HG03196 (cell line): ENCODE measurements at regions not wholly inside any gene's neighbourhood (a gene's known extent, or its start where the extent isn't known, plus 50 kb on each side); places are given as distances from the start of the nearest gene placed in this dataset.
"Not testable (repeated sequence)": the region's sequence is repeated elsewhere in the genome, so short reads cannot be mapped to it uniquely, and the experiment has no call there.

Source experiments
- ATAC-seq: cut with Tn5 transposase; IDR thresholded peaks from one replicate; pipeline ENCODE4 v1.9.1; 2021; ENCODE audit not compliant: unreplicated experiment

DNA sequence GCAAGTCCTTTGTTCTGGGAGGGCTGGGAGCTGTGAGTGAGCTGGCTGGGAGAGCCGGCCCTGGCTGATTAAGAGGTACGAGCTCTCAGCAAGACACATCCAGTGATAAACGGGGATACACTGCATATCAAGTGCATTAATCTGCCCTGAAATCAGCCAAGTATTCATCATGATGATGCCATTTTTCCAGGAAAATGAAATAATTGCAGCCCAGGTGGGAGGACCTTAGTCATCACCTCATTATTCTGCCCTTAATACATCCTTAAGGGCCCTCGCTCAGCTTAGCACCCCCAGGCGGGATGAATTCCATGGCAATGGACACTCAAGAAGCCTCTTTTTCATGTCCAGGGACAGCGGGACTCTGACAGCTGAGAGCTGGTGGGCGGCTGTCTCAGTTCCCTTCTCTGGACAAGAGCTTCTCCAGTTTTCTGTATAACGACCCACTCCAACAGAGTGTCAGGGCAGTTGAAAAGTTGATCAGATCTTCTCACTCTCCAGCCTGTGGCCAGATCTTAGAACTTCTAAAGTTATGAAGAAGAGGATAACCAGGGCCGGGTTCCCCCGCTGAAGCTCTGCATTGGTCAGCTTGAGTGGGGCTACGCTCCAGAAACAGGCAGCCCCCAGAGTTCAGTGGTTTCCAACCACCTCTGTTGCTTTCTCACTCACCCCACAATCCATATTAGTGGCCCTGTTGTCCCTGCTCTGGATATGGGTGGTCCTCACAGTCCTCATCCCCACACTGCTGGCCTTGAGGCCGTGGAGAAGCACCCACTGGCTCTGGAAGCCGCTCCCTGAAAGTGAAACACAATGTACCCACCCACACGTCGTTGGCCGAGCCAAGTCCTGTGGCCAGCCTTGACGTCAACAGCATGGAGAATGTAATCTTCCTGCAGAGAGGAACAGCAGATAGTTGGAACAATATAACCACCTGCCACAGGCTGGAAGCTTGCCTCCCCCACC is 306.2 kb upstream of the DIO3 start:
- ATAC-seq: no peak

DNA sequence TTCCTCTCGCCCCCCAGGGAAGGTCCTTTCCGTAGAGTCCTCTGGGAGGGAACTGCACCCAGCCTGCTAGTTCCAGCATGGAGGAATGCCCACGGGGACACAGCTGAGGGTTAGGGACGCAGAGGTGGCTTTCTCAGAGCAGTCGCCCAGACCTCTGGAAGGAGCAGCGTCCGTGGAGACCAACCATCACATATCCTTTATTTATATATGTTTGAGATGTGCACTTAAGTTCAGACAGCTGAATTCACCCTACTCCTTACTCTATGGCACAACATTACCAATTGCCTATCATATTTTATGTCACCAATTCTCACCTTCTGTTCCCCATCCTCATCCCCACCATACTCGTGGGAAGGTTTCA is 305.6 kb upstream of the DIO3 start:
- no peak for ATAC-seq

DNA sequence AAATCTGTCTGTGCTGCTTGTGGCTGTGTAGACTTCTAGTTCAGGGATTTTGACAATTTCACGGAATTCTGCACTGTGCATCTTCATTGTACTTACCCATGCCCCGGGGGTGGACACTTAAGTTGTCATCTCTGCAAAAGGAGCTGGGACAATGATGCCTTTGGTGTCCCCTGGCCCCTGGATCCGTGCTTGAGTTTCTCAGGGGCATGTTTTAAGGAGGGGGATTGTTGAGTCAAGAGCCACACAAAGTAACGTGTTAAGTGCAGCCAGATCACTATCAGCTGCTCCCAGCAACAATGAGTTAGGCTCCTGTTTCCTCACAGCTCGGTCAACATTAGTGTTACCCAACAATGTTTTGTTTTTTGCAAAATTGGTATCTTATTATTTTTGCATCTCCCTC is 305.0 kb upstream of the DIO3 start:
- no peak for ATAC-seq

DNA sequence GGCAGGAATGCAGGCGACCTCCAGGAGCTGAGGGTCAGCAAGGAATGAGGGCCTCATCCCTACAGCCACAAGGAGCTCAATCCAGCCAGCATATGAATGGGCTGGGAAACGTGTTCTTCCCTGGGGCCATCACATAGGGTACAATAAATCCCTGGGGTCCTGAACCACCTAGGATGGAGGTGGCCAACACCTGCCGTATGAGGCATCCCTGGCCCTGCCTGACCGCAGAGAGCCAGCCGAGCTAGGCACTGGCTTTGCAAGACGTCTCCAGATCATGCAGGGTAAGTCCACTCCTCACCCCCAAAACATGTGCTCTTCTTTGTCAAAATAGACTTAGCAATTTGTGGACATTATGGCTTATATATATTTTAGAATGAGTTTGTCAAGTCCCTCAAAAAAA is 303.7 kb upstream of the DIO3 start:
- ATAC-seq: no peak

DNA sequence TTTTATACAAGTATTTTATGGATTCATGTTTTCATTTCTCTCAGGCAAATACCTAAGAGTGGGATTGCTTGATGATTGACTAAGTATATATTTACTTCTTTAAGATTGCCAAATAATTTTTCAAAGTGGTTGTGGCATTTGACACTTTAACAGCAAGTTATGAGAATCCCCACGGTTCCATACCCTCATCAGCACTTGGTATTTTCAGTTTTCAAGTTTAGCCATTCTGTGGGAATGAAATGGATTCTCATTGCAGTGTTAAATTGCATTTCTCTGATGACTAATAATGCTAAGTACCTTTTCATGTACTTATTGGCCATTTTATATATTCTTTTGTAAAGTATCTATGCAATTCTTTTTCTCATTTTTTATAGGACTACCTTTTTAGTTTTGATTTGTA is 301.5 kb upstream of the DIO3 start:
- no peak for ATAC-seq

DNA sequence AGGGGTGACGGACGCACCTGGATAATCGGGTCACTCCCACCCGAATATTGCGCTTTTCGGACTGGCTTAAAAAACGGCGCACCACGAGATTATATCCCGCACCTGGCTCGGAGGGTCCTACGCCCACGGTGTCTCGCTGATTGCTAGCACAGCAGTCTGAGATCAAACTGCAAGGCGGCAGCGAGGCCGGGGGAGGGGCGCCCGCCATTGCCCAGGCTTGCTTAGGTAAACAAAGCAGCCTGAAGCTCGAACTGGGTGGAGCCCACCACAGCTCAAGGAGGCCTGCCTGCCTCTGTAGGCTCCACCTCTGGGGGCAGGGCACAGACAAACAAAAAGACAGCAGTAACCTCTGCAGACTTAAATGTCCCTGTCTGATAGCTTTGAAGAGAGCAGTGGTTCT is 294.9 kb upstream of the DIO3 start:
- not testable (repeated sequence) for ATAC-seq

DNA sequence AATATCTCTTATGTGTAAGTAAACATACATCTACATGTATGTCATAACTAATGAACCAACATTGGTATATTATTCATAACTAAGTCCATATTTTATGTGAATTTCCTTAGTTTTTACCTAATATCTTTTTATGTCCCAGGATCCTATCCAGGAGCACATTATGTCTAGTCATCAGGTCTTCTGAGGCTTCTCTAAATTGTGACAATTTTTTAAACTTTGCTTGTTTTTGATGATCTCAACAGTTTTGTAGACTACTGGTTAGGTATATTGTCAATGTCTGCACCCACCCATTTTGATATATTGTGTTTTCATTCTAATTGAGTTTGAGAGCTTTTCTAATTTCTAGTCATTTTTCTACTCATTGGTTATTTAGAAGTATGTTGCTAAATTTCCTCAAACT is 288.2 kb upstream of the DIO3 start:
- ATAC-seq: no peak

DNA sequence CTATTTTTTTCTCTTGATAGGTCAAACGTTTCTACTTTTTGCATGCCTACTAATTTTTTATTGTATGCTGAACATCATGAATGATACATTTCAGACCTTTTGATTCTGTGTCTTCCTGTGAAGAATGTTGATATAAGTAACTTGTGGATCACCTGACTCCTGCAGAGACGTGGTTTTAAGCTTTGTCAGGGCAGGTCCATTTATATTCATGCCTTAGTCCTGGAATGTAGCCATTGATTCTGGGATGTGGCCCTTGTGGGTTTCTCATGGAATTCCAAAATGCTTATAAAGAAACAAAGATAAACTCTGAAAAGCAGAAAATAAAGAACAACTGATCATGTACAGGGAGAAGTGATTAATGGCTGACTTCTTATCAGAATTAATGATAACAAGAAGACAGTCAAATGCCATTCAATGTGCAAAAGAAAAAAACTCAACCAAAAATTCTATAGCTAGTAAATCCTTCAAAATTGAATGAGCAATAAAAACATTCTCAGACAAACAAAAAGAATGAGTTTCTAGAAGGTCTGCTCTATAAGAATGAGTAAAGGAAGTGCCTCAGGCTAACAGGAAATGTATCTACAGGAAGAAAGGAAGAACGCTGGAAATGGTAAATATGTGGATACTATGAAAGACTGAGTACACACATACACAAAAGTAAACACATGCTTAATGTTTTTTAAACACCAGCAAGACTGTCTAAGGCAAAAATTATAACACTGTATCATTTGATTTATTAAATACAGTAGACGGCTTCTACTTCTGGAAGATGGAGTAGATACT is 284.8 kb upstream of the DIO3 start:
- ATAC-seq: no peak

DNA sequence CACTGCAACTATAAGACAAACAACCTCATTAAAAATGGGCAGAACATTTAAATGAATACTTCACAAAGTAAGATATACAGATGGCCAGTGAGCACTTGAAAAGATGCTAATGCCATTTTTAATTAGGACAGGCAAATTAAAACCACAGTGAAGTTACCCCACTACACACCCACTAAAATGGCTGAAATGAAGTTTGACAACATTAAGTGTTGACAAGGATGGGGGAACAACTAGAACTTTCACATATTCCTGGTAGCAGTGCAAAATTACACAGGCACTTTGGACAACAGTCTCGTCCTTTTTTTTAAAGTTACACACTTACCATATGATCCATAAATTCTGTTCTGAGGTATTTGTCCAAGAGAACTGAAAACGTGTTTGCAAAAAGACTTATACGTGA is 278.9 kb upstream of the DIO3 start:
- no peak for ATAC-seq

DNA sequence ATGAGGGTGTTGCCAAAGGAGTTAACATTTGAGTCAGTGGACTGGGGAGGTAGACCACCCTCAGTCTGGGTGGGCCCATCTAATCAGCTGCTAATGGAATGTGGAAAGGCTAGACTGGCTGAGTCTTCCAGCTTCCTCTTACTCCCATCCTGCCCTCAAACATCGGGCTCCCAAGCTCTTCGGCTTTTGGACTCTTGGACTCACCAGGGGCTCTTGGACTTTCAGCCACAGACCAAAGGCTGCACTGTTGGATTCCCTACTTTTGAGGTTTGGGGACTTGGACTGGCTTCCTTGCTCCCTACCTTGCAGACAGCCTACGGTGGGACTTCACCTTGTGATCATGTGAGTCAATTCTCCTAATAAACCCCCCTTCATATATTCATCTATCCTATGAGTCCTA is 276.6 kb upstream of the DIO3 start:
- ATAC-seq: no peak

DNA sequence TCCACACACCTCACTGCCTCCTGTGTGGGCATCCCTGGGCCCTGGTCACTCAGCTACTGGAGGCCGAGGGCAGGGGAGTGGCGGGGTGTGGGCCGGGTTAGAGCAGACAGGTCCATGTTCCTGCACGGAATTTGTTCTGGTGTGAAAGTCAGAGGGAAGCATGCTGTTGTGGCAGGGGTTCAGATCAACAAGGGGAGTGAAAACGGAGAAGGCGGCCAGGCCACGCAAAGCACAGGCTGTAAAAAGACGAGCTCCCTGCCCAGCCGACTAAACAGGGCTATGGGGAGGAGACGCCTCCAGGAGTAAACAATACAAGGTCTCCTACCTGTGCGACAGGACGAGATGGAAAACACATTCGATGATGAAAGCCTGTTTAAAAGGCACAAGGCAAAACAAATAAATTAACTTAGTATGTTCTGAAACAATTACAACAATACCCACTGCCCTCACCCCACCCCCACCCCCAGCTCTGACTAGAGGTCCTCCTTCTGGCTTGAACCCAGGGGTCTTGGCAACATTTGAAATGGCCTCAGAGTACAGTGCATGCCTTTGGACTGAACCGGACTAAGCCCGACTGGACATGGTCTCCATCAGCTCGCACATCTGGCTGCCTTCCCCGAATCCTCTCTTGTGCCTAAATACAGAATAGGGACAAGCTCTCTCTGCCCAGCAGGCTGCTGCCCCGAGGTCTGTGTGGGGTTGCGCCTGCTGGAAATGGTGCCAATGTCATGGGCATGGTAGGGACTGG is 274.9 kb upstream of the DIO3 start:
- no peak for ATAC-seq

DNA sequence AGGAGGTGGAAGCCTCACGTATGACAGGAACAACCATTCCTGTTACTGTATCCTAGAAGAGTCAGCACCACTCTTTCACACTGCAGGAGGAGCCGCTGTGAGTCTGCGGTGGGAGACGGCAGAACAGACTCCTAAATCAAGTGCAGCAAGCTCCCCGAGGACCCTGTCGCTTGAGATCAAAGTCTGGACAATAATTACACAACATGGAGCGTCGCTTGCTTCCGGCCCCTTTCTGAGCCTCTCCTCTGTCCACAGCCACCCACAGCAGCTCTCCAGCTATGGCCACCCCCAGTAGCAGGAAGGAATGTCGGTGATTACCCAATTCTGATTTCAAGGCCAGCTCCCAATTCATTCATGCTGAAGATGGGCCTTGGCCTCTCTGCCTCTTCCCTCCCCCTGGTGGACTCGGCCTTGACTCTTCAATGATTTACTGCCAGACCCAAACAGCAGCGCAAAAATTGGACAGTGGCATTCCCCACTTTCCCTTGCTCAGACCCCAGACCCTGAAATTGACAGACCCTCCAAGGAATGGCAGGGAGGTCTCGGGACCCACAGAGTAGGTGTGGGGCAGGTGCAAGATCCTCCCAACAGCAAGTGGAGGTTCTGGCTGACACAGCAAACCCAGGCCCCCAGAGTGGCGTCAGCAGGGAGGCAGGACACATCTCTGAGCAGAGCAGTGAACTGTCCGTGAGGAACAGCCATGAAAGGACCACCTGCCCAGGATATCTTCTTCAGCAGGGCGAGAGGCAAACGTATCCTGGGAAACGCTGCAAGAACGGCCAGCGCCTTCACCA is 272.7 kb upstream of the DIO3 start:
- no peak for ATAC-seq

DNA sequence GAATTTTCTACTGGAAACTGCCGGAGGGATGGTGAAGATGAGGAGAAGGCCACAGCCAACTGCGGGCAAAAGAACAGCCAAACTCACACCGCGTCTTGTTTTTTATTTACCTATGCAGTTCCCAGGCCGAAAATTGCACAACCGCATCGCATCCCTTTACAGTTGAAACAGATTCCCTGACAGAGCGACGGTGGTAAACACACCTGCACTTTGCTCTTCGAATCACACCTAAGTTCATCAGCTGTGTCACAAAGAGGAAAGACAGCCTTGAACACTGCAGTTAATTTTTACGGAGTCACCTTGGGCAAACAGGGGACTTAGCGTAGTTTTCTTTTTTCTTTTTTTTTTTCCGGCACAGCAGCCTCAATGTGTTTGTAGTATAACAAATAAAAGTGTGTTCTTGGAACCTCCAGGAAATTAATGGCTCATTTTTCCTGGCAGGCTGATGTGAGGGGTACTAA is 272.0 kb upstream of the DIO3 start:
- no peak for ATAC-seq

DNA sequence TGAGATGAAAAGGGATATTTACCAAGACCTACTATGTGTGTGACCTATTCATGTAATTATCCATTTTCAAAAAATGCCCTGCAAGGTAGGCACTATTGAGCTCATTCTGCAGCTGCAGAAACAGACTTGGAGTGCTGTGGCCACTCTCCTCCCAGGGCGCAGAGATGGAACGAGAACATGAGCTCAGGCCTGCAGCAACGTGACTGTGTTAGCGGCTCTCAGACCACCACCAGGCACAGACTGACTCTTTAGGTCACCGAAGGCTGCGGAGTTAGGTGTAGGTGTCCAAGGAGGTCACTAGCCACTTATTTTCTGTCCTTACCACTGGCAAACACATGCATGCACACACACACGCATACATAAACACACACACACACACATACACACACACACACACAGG is 271.4 kb upstream of the DIO3 start:
- ATAC-seq: no peak

DNA sequence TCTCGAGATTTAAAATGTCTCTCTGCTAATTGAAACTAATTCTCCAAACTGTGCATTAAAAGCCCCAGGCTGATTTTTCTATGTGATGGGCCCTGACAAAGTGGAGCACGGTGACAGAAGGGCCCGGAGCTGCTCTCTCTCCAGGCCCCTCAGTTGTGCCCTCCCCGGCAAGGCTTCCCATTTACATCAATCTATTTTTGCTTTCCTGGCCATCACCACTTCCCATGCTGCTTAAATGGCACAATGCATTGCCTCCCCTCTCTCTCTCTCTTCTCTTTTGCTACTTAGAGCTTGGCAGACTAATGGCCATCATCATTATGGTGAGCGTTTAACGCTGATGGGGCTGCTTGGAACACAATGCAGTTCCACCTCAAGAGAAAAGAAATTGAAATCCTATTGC is 270.7 kb upstream of the DIO3 start:
- no peak for ATAC-seq

DNA sequence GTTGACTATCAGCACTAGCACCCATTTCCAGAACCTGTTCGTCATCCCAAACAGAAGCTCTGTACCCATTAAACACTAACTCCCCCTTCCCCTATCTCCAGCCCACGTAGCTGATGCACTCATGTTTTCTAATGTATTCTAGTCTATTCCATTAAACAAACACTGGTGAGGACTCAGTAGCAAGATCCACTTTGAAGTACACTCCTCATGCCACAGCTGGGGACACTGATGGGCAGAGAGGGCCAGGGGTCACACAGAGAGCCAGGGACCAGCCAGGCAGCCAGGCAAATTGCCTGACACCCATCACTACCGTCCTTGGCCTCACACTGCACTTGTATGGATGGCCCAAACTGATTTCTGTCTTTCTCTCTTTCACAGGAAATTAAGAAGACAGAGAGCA is 269.9 kb upstream of the DIO3 start:
- ATAC-seq: no peak

DNA sequence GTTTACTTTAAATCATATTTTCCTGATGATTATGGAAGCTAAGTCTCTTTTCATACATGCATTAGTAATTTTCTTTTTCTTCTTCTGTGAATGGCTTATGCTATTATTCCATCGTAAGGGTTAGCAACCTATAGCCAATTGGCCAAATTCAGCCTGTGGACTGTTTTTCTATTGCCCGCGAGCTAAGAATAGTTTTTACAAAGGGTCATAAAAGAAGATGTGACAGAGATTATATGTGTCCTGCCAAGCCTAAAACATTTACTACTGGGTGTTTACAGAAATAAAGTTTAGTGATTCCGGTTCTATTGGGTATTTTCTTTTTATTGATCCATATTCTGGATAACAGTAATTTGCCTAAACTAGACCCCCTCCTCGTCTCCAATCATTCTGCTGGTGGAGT is 268.8 kb upstream of the DIO3 start:
- no peak for ATAC-seq

DNA sequence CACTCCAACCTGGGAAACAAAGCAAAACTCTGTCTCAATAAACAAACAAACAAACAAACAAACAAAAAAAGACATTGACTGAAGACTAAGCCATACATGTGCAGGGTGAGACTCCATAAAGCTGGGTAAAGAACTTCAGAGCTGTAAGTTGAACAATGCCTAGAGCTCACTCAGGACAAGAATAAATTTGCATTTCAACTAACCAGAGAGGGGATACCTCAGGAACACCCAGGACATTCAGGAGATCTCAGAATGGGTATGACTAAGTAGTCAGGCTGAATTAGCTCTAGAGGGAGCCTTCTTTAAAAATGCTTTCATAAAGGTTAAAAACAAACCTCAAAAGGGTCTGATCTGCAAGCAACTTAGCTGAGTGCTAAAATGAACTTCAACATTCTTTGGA is 267.7 kb upstream of the DIO3 start:
- ATAC-seq: no peak

DNA sequence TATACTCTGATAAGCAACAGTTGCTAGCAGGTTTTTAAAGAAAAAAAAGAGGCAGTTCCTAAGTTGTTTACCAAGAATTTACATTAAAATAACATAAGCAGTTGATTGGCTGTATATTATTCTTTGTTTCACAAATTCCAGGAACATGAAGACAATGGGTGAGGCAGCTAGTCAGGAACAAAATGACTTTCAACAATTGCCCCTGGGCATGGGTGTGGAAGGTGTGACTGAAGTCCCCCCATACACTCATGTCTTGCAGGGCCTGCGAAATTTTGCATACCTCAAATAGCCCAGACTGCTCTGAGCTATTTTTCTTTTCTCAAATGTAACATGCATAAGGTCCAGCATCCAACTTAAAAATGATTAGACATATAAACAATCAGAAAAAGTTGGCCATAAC is 267.2 kb upstream of the DIO3 start:
- ATAC-seq: no peak

DNA sequence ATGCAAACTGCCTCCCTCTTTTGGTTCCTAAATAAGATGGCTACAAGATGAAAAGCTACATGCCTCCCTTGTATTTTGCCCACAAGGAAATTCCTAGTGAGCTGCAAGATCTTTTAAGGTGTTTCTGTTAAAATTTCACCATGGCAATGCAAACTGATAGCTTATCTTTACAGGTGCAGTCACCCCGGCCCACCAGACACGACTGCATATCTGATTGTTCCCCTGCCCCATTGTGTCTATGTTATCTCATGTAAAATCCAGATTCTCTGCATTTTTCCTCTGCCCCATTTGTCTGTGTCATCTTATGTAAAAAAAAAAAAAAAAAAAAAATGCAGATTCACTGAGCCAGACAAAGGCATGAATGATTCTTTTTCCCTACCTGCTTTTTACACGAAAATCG is 261.5 kb upstream of the DIO3 start:
- ATAC-seq: not testable (repeated sequence)

DNA sequence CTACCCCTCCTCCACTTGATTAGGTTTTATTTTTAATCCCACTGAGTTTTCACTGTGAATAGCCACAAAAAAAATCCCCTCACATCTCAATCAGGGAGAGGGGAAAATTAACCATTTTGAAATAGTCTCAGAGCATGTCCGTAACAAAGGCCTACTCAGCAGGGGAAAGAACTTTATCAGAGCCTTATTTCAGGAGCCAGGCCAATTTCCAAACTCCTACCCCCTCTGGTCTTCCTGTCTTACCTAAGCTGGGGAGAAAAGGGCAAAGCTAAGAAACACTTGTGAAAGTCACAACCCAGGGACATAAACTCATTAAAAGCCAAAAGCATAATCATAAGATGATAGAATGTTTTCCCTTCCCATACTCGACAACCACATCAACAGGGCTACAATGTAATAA is 260.3 kb upstream of the DIO3 start:
- no peak for ATAC-seq
